ENCODE measurements at regions not wholly inside any gene's neighbourhood (a gene's known extent, or its start where the extent isn't known, plus 50 kb on each side); places are given as distances from the start of the nearest gene placed in this dataset.

DNA sequence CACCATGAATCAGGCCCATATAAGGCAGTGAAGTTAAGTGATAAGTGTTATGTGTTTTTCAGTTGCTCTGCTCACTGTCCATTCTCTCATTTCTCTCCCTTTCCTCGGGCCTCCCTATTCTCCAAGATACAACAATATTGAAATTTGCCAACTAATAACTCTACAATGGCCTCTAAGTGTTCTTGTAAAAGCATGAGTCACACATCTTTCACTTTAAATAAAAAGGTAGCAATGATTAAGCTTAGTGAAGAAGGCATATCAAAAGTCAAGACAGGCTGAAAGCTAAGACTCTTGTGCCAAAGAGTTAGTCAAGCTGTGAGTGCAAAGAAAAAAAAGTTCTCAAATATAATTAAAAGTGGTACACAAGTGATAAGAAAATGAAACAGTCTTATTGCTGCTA, 675.4 kb downstream of the OTOL1 start:
- no peak overlapping the region for H3K4me3 ChIP-seq (ENCODE audit: control insufficient read depth, low read depth, low read length)
- no peak for TF ChIP-seq CTCF (IDR thresholded peaks at IDR 0.05; ENCODE audit: control insufficient read depth, insufficient read depth, low read depth, low read length, missing control alignments)

GRCh38 chr3:162175145-162175544, 678.5 kb downstream of the OTOL1 start:
- TF ChIP-seq CTCF (IDR thresholded peaks at IDR 0.05; ENCODE audit: control insufficient read depth, insufficient read depth, low read depth, low read length, missing control alignments) = no peak
- DNase-seq (ENCODE audit: low read depth) = no peak
- no peak overlapping the region for H3K4me3 ChIP-seq (ENCODE audit: control insufficient read depth, low read depth, low read length)

More for the DNA sequence above, 675.4 kb downstream of the OTOL1 start:
- DNase-seq (ENCODE audit: low read depth) = no peak

- DNase-seq (ENCODE audit: low read depth) = no peak
- TF ChIP-seq CTCF (IDR thresholded peaks at IDR 0.05; ENCODE audit: control insufficient read depth, insufficient read depth, low read depth, low read length, missing control alignments) = no peak
- H3K4me3 ChIP-seq (ENCODE audit: control insufficient read depth, low read depth, low read length) = no peak overlapping the region
Measured at GRCh38 chr3:162175878-162176277, 679.3 kb downstream of the OTOL1 start.

GRCh38 chr3:162183440-162183839, 686.8 kb downstream of the OTOL1 start:
- TF ChIP-seq CTCF (IDR thresholded peaks at IDR 0.05; ENCODE audit: control insufficient read depth, insufficient read depth, low read depth, low read length, missing control alignments) = no peak
- no peak for DNase-seq (ENCODE audit: low read depth)
- H3K4me3 ChIP-seq (ENCODE audit: control insufficient read depth, low read depth, low read length) = no peak overlapping the region

- no peak for TF ChIP-seq CTCF (IDR thresholded peaks at IDR 0.05; ENCODE audit: control insufficient read depth, insufficient read depth, low read depth, low read length, missing control alignments)
- DNase-seq (ENCODE audit: low read depth) = no peak
- no peak overlapping the region for H3K4me3 ChIP-seq (ENCODE audit: control insufficient read depth, low read depth, low read length)
Measured at GRCh38 chr3:162192340-162193029, 695.9 kb downstream of the OTOL1 start.

DNA sequence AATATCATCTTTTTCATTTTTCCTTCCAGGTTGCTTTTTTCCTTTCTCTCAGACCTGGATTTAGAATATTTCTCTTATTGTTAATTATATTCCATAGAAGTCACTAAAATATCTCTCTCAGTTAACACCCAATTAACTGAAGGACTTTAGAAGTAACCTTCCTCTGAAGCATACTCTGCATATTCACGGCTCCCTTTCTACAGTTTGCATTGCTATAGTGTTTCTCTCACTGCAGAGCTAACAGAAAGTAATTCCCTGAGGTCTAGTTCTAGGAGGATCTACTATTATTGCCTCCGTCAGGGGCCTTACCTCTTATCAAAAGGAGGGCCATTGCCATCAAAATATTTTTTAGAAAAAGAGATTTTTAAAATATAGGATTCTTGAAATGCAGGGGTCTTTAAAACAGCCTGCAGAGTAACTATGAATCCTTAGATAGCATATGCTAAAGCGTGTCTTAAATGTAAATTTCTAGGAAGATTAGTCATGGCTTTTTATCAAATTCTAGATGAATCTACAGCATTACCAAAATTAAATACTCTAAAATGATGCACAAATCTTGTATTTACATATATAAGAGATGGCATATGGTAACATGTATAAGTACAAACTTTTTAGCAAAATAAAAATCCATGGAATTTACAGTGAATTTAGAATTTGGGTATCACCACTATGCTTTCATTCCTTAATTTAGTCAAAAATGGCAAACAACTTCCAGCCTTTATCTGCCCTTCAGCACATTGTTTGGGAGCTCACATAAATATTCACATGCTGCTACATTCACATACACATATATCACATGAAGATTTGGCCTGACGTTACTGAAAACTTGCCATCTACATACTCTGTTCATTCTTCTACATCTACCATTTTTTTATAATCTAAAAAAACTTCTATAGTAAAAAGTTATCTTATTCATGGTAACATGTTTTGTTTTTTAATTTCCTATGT, 696.8 kb downstream of the OTOL1 start:
- H3K4me3 ChIP-seq (ENCODE audit: control insufficient read depth, low read depth, low read length) = no peak overlapping the region
- no peak for DNase-seq (ENCODE audit: low read depth)
- no peak for TF ChIP-seq CTCF (IDR thresholded peaks at IDR 0.05; ENCODE audit: control insufficient read depth, insufficient read depth, low read depth, low read length, missing control alignments)
